HG03097 (cell line): ENCODE measurements at regions not wholly inside any gene's neighbourhood (a gene's known extent, or its start where the extent isn't known, plus 50 kb on each side); places are given as distances from the start of the nearest gene placed in this dataset.

Experiments
- ATAC-seq: cut with Tn5 transposase; IDR thresholded peaks from one replicate; pipeline ENCODE4 v1.9.1; 2021; ENCODE audit not compliant: unreplicated experiment, low FRiP score

DNA sequence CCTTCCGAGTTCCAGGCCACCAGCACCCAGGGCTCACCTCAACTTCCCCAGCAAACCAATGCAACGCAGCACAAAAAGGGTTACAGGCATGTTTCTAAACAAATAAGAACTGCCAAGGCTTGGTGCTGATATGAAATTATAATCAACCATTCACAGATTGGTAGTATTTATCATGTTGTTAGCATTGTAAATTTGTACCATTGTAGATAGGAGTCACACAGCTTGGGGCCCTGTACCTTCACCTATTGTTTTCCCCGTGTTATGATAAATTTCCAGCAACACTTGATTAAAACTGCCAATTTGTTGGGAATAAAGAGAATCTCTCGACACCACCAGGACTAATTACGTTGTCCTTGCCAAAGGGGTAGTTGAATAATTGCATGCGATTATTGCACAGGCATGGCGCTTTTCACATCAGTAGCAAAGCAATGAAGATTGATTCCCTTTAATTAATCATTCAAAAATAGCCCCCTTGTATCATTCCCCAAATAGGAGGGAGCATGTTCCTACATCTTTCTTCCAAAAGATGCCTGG, 454.1 kb downstream of the ZNF608 start:
- no peak for ATAC-seq

DNA sequence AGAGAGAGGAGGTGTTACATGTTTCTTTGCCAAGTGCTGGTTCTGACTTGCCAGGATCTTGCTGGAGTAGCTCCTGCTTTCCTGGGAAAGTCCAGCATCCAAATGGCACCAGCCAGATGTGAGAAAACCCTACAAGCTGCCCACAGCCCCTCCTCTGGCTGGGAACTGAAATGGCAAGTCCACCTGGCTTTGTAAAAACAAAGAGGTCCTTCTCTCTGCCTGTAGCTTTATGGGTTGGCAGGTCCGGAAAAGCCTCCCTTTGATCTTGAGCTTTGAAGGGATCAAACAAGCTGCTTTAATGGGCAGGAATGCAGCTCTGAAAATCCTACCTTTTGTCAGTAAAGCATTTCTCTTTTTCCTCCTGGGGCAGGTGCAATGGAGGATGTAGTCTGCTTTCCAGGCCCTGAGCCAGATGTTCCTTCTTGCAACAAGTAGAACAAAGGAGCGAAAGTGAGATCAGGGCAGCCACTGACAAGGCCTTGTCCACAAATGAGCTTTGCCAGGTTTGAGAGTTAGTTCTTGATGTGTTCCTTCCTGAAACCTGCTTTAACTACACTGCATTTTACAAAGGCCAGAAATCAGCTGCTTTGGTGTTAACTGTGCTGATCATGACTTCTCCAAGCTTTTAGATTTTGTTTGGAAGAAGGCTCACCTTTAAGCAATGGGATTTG, 456.7 kb downstream of the ZNF608 start:
- ATAC-seq, result no peak

DNA sequence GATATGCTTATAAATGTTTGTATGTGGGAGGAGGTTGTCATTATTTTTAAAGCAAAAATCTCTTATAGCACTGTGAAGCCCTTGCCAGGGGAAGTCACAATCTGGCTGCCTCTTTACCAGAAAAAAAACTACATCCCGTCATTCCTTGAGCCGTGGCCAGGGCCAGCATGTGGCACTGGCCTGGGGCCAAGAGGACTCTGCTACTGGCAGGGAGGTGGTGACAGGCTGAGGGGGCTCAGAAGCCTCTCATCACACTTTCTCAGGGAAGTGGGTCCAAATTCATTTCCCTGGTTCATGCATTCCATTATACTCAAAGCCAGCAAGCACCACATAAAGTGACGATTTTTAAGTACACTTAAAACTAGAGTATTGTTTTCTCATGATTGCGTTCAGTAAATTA, 457.3 kb downstream of the ZNF608 start:
- ATAC-seq, result no peak

DNA sequence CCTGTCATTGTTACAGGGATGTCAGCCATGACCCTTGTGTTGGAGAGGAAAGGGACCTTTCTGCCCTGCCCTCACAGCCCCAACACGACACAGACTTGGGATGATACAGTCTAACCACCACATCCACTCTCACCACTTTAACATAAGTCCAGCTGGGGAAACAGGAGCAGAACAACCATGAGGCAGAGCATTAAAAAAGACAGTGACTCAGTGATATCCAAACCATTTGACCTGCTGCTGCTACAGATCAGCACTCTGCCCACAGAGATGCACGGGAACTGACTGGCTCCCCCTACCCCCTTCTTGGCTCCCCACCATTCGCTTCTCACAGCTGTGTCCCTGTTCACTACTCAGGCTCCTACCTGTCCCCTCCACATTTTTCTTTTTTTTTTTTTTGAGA, 458.6 kb downstream of the ZNF608 start:
- no peak for ATAC-seq

DNA sequence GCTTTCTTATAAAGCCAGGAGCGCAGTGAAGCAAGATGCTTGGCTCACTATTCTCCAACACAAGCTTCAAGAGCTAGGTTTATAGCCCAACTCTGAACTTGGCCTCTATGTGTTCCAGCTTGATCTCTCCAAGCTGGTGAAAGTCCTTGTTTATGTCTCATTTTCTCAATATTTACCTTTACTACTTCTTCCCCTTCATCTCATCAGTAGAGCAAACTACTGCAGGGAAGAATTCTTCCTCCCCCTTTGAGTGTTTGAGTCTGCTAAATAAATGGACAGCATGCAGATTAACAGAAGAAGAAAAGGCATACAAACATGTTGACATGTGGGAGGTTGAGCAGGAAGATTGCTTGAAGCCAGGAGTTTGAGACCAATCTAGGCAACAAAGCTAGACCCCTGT, 460.7 kb downstream of the ZNF608 start:
- ATAC-seq, result no peak

DNA sequence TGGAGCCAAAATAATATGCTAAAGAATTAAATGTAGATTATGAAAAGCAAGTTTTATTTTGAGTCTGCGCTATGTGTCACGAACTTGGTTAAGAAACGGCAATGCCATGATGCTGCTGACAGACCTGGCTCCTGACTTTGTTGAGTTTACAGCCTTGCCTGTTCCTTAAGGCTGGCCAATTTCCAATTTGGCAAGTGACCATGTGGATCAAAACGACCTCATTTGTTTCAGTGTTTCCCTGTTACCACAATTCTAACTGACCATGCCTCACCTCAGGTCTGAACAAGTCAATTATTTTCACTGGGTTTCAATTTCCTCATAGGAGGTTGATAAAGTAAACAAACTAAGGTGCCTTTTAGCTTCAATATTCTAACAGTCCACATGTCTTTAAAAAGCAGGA, 461.4 kb downstream of the ZNF608 start:
- ATAC-seq, result no peak

DNA sequence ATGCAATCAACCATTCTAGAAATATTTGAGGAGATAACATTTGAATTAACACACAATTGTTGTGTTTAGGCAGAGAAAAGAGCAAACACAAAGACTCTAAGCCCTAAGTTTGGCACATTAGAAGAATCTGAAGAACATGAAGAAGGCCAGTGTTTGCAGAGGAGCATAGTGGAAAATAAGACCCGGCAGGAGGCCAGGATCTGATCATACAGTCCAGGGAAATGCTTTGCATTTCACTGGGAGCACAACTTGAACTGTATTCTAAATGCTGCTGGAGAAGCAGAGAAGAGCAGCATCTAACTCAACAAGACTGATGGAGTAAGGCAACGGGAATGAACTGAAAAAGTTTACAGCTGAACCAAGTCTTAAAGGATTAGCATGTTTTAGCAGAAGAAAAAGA, 463.4 kb downstream of the ZNF608 start:
- ATAC-seq, result no peak

DNA sequence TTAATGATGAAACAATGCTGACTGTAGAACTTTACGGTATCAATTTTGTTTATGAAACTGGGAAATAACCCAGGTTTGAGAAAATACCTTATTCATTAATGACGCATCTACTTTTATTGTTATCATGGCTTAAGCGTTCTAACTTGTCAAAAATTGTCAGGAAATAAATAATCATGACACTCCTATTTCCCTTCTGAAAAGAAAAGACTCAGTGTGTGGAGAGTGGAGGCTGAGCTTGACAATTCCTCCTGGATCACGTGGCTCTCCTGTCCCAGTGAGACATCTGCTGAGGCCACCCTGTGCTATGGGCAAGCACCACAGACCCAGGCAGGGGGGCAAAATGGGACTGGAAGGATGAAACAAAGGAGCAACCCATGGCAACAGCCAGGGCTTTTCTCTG, 466.4 kb downstream of the ZNF608 start:
- ATAC-seq, result no peak

DNA sequence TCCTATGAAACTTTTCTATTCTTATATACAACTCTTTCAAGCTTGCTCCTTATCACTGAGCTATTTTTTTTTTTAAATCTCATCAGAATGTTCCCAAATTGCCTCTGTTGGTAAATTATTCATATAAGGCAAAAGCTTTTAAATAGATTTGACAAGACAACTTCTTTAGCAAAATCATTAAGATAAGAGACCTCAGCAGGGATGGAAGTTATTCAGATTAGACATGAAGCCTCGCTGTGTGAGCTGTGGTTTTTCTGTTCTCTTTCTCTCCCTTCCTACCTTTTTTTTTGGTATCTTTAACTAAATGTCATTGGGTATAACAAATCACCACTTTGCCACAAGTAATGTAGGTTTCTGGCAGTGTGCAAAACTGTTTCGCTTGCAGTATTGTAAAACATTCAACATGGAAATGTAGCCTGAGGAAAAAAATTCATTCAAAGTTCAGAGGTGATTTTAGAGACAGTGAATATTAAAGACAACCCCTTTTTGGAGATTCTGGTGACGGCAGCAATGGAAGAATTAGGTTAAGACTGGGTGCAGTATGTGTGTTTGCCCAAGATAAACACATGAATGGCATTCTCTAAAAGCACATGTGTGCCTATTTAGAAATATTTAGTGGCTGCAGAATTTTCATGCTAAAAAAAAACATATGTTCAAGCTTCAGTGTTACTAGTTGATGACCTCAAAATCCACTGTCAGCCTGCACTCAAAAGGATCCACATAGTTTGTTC, 467.1 kb downstream of the ZNF608 start:
- no peak for ATAC-seq

DNA sequence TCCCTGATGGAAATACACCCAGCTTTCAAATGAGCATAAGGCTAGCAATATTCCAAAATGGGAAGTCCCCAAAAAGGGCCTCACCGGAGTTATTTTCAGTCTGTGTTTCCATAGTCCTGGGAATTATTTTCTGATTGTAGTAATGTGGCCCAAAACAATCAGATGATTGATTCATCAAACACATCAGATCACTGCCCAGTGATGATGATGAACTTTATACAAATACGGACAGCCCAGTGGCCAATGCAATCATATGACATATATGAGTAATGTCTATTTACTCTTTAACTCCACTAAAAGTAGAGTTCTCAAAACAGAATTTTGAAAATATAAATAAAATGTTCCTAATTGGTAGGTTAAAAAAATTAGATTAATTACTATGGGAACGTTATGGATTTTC, 467.8 kb downstream of the ZNF608 start:
- no peak for ATAC-seq

DNA sequence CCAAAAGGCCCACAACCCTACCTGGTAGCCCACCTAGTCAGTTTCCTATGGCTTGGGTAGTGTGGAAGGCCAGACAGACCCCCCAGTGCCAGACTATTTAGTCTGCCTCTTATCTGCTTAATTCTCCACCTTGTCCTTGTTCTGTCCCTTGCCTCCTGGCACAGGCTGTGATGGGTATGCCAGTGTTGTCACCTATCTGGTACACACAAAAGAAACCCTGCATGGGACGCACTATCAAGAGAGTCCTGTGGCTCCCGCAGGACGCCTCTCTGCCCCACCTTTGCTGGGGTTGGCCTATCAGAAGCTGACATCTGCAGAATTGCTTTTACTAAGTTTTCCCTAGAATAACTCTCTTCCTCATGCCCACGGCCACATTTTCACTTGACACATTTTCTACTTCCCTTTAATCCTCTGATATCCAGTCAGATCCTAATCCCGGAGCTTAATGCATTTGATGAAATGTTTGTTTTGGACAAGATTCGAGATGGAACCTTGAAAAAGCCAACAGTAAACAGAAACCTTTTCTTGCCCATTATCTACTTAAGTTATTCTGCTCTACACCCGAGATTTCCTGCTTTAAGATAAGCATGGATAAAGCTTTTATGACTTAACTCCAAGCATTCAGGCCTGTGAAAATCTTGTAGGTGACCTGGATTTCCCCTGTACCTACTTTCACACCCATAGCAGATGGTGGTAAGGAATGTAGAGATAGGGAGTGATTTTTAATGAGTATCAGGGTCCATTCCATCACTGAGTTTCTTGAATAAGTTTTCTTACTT, 468.5 kb downstream of the ZNF608 start:
- ATAC-seq, result no peak

DNA sequence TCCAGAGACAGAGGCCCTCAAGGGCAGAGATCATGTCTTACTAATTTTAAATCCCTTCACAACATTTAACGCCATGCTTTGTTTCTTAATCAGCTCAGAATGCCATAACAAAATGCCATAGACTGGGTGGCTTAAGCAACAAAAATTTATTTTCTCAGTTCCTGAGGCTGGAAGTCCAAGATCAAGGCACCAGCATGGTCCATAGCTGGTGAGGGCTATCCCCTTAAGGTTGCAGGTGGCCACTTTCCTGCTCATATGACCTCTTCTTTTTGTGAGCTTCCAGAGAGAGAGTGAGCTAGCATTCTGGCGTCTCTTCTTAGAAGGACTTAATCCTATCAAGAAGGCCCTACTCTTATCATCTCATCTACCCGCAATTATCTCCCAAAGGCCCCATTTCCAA, 470.3 kb downstream of the ZNF608 start:
- no peak for ATAC-seq

DNA sequence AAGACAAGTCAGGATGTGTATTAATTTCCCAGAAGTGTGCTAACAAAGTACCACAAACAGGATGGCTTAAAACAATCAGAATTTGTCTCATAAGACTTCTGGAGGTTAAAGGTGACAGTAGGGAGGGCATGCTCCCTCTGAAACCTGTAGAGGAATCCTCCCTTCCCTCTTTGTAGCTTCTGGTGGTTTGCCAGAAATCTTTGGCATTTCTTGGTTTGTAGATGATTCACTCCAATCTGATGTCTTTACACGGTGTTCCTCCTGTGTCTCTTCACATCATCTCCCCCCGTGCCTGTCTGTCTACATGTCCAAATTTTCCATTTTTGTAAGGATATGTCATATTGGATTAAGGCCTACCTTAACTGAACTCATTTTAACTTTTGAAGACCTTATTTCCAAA, 471.5 kb downstream of the ZNF608 start:
- no peak for ATAC-seq

DNA sequence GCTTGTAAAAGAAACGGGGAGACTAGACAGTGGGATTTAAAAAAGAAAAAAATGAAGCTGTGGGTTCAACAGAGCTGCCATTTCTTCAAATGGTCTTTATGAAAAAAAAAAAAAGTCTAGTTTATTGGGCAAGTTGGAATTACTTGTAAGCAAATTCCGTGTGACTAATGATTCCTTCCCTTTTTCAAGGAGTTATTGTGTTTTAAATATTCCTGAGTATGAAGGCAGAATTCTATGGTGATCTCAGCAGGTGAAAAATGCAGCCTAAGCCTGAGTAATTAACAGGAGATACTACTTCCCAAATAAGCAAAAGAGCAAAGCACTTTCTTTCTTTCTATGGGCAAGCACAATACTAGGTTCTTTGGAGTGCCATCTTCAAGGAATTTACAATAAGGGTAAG, 481.9 kb downstream of the ZNF608 start:
- no peak for ATAC-seq

DNA sequence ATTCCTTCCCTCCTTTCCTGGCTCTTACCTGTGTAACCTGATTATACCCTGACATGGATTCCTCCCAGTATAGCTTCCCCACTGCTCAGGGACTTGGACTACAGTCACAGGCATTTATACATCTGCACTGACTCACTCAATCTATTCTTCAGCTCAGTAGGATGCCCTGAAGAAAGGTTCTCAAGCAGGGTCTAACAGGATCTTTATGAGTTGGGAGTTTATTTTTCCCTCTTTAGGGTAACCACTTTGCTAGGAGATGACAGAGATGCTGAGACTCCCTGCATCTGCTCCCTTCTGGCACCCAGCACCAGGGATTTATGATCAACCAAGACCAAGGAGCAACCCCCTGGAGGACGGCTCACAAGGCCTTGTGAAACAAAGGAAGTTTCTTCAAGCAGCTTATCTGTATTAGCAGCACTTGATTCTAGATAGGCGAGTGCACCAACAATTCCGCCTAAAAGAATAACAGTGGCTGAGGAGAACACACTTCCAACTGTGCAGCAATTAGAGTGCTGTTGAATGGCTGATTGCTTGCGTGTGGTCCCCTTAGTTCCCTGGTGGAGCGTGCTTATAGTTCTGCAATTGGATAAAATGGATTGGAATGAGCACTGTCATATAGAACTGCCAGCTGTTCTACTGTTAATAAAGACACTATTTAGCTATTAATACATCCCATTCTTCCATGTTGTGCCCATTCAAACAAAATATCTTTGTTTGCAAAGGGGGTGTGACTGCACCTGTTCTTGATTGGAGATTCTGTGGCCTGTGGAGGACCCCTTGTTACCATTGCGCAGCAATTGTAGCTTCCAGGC, 482.6 kb downstream of the ZNF608 start:
- ATAC-seq, result no peak

DNA sequence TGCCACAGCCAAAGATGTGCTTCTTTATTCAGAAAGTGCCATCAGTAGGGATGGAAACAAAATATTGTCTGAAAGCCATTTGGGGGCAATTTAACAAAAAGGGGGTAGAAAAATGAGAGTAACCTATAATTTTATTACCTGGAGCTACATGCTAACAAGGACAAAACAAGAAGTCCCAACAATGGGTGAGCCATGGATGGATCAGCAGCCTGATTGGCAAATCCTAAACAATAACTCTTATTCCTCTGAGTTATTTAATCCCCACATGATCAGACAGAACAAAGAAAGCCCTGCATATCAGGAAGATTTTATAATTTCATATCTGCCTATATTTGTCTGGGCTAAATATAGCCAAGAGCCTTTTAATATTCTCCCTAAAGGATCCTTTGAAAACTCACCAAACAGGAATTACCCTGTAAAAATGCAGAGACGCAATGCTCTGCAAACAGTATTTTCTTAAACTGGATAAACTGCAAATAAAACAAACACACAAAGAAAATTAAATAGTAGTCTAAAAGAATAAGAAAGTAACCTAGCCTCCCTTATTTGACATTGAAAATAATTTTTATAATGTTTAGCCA, 483.4 kb downstream of the ZNF608 start:
- ATAC-seq, result no peak

DNA sequence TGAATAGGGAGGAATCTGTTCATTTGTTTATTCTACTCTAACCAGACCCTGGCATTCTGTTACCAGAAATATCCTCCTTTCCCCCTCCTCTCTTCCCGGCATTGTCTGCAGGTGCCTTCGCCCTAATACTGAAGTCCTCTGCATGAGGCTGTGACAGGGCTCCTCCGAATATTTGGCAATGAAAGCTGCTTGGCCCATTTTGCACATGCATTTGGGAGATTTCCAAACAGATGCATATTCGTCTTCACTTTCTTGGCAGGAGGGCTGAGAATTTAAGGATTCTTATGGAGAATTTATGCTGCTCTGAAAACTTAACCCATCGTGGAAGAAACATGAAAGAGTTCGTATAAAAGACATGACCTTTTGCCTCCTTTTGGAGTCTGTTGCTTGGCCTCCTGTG, 484.0 kb downstream of the ZNF608 start:
- no peak for ATAC-seq

DNA sequence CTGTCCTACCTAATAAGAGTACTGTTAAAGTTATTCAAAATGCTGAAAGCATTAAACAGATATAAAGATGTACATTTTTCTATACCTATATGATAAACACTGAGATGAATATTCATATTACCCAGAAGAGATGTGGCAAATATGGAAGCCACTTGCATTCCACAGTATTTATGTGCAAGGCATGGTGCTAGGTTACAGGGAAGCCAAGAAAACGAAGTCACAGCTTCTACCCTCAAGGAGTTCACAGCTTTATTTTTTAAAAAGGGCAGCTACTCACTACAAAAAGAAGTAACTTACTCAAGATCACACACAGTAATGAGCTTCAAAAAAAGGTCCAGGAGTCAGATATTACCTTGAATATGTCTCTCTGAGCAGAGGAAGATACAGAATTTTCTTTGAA, 484.6 kb downstream of the ZNF608 start:
- ATAC-seq, result no peak

DNA sequence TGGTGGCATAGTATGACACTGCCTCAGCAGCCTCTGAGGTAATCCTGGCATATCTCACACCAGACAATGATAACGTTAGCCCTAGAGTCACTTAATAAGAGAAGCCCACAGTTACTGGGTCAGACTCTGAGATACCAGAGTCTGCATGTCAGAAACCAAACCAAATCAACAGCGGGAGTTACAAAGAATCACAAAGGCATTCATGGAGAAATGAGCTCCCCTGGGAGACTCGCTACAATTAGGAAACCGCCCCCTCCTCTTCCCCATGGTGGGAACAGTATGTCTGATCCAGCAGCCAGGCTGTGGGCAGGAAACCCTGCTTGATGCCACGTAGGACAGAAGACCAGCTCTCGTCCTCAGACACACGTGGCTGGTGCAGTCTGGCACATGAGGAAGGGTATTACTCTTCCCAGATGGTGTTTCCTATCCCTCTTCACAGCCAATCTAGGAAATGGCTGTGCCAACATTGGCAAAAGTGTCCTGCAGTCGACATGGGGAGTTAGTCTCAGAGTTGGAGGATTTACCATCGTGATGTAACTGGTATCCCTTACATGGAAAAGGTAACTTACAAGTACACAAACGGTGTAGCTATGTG, 485.4 kb downstream of the ZNF608 start:
- no peak for ATAC-seq

DNA sequence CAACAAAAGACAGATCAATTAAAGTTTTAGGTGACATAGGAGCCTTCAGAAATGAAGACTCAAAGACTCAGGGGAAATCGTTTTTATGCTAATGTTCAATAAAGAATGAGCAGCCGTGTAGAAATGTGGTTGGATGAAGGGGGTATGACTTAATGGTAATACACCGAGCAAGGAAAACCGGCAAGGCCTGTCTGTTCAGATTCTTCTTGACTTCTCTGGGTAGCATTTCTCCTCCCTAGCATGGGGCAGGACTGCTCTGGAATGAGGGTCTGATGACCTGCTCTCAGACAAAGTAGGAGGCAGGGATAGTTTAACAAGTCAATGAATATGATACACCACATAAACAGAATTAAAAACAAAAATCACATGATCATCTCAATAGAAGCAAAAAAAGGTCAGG, 487.4 kb downstream of the ZNF608 start:
- no peak for ATAC-seq
